PFSK-1 (cell line): ENCODE measurements at regions not wholly inside any gene's neighbourhood (a gene's known extent, or its start where the extent isn't known, plus 50 kb on each side); places are given as distances from the start of the nearest gene placed in this dataset.

Source experiments
- FOXP2 ChIP-seq: optimal IDR thresholded peaks from 2 replicates; pipeline ENCODE3; 2011; ENCODE audit warnings: borderline replicate concordance, control low read depth, inconsistent platforms; ENCODE audit not compliant: insufficient read depth; ENCODE audit errors: extremely low read length, extremely low read depth
- POLR2AphosphoS5 ChIP-seq: IDR thresholded peaks from 2 replicates; pipeline ENCODE4 v1.6.1; 2012; ENCODE audit warnings: low read depth, mild to moderate bottlenecking, control low read depth, low read length, moderate library complexity
- SIN3A ChIP-seq: IDR thresholded peaks from 2 replicates; pipeline ENCODE4 v1.6.1; 2012; ENCODE audit warnings: mild to moderate bottlenecking, low read length, moderate library complexity, borderline replicate concordance; ENCODE audit not compliant: insufficient read depth
- TAF1 ChIP-seq: IDR thresholded peaks from 2 replicates; pipeline ENCODE4 v1.6.1; 2012; ENCODE audit warnings: low read length, control low read depth, borderline replicate concordance; ENCODE audit not compliant: insufficient read depth
- TF ChIP-seq, protein P1 (sequence below), 2 experiments: IDR thresholded peaks; 2 replicates each; pipeline versions ENCODE4 v1.6.1 to v1.8.0; 2011 to 2012; ENCODE audit warnings: low read depth in 2 of 2, low read length in 2 of 2, control low read depth in 1 of 2, inconsistent platforms in 1 of 2, mild to moderate bottlenecking in 1 of 2, moderate library complexity in 1 of 2; ENCODE audit not compliant: insufficient read depth in 1 of 2

- TF ChIP-seq POLR2AphosphoS5 = no peak
- no peak for TF ChIP-seq FOXP2
Observed at GRCh38 chr12:41992692-41993215, 151.9 kb downstream of the GXYLT1 start.

- no peak for TF ChIP-seq SIN3A
- no peak for TF ChIP-seq POLR2AphosphoS5
- TF ChIP-seq TAF1 = no peak
- TF ChIP-seq, protein P1, sequence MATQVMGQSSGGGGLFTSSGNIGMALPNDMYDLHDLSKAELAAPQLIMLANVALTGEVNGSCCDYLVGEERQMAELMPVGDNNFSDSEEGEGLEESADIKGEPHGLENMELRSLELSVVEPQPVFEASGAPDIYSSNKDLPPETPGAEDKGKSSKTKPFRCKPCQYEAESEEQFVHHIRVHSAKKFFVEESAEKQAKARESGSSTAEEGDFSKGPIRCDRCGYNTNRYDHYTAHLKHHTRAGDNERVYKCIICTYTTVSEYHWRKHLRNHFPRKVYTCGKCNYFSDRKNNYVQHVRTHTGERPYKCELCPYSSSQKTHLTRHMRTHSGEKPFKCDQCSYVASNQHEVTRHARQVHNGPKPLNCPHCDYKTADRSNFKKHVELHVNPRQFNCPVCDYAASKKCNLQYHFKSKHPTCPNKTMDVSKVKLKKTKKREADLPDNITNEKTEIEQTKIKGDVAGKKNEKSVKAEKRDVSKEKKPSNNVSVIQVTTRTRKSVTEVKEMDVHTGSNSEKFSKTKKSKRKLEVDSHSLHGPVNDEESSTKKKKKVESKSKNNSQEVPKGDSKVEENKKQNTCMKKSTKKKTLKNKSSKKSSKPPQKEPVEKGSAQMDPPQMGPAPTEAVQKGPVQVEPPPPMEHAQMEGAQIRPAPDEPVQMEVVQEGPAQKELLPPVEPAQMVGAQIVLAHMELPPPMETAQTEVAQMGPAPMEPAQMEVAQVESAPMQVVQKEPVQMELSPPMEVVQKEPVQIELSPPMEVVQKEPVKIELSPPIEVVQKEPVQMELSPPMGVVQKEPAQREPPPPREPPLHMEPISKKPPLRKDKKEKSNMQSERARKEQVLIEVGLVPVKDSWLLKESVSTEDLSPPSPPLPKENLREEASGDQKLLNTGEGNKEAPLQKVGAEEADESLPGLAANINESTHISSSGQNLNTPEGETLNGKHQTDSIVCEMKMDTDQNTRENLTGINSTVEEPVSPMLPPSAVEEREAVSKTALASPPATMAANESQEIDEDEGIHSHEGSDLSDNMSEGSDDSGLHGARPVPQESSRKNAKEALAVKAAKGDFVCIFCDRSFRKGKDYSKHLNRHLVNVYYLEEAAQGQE (IDR thresholded peaks at IDR 0.05; ENCODE audit: insufficient read depth in 1 of 2, low read depth in 2 of 2, low read length in 2 of 2) = no peak
- TF ChIP-seq FOXP2 = no peak
Observed at GRCh38 chr12:41992022-41992421, 152.7 kb downstream of the GXYLT1 start.

- no peak for TF ChIP-seq SIN3A
- no peak for TF ChIP-seq POLR2AphosphoS5
- TF ChIP-seq FOXP2 = no peak
- no peak for TF ChIP-seq TAF1
- TF ChIP-seq, protein P1 (IDR thresholded peaks at IDR 0.05; ENCODE audit: insufficient read depth in 1 of 2, low read depth in 2 of 2, low read length in 2 of 2) = no peak
Observed at GRCh38 chr12:41988715-41989114, 156.0 kb downstream of the GXYLT1 start.

GRCh38 chr12:41983856-41984255, 160.8 kb downstream of the GXYLT1 start:
- TF ChIP-seq, protein P1 (IDR thresholded peaks at IDR 0.05; ENCODE audit: insufficient read depth in 1 of 2, low read depth in 2 of 2, low read length in 2 of 2) = no peak
- TF ChIP-seq SIN3A (no peak), TAF1 (no peak), POLR2AphosphoS5 (no peak), FOXP2 (no peak)

DNA sequence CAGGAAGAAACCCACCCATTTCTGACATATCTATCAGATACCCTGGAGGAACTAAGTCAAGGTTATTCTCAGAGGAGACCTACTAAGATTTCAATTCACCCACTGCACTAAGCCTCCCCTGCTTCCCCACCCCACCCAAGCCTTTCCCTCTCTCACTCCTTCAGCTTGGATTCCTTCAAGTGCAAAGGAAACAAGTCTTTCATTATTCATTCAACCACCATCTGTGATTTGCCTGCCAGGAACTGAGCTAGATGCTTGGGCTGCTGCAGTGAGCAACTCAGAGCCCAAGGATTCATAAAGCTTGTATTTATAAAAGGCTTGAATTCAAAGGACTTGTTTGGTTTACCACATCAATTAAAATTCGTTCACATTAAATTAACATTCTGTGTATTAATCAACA, 161.3 kb downstream of the GXYLT1 start:
- no peak for TF ChIP-seq FOXP2
- no peak for TF ChIP-seq POLR2AphosphoS5
- TF ChIP-seq, protein P1 (IDR thresholded peaks at IDR 0.05; ENCODE audit: insufficient read depth in 1 of 2, low read depth in 2 of 2, low read length in 2 of 2) = no peak
- no peak for TF ChIP-seq SIN3A
- no peak for TF ChIP-seq TAF1
